ELF-1 (cell line): ENCODE measurements at regions not wholly inside any gene's neighbourhood (a gene's known extent, or its start where the extent isn't known, plus 50 kb on each side); places are given as distances from the start of the nearest gene placed in this dataset.
A peak's percentile ranks its signal among the peaks of the same experiment; 100 is the strongest.

Experiments
- DNase-seq: peaks from one replicate; pipeline ENCODE4 v3.0.0-alpha.2; 2016; ENCODE audit warnings: low read depth, low spot score

- DNase-seq: no peak
These were observed 54.1 kb upstream of the F3 start for GRCh38 chr1:94595658-94596057.

GRCh38 chr1:94593611-94594010 is 52.1 kb upstream of the F3 start:
- DNase-seq: peak; percentile 51

- DNase-seq: no peak
These were observed 51.0 kb upstream of the F3 start for GRCh38 chr1:94592571-94592920.

GRCh38 chr1:94591823-94592570 is 50.4 kb upstream of the F3 start:
- DNase-seq: no peak
